Activated CD8-positive, alpha-beta memory T cell treated with anti-CD3 and anti-CD28 coated beads for 24 hours (primary cell): ENCODE measurements at regions not wholly inside any gene's neighbourhood (a gene's known extent, or its start where the extent isn't known, plus 50 kb on each side); places are given as distances from the start of the nearest gene placed in this dataset.

Experiments
- DNase-seq: peaks from one replicate; pipeline ENCODE4 v3.0.0-alpha.2; 2020

DNA sequence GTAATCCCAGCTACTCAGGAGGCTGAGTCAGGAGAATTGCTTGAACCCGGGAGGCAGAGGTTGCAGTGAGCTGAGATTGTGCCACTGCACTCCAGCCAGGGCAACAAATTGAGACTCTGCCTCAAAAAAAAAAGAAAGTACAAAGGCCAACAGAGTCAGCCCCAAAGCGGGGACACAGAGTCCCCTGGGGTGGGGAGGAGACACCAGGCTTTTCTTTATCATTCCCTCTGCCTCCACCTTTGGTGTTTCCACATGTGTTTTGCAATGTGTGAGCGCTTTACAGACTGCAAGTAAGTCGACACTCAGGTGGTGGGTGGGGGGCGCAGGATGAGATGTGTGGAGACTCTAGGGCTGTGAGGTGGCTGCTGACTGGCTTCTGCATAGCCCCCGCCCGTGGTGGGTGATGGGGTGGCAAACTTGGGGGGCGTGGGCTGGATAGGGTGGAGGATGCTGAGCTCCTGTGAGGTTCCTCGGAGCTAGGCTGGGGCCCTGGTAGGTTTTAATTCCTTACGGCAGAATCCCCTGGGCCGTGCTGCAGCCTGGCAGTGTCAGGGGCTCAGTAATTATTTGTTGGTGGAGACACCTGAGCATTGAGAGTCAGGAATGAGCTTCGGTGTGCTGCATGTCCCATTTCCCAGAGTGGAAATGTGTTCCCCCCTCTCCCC, 177.2 kb downstream of the CTTN start:
- DNase-seq: no peak

GRCh38 chr11:70577258-70577603, 178.9 kb downstream of the CTTN start:
- DNase-seq: no peak

DNA sequence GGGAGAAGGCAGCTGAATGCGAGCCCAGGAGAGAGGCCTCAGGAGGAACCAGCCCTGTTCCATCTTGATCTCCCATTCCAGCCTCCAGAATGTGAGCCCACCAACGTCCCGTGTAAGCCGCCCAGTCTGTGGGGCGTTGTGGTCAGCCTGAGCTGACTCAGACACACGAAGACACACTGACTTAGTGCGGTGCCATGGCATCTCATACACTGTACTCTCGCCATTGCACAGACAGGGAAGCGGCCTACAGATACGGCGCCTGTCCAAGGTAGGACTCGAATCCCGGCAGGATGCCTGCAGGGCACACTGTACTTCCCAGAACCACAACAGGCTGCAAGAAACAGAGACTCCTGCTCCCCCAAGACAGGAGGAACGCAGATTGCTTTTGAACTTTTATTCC, 179.6 kb downstream of the CTTN start:
- DNase-seq: no peak

DNA sequence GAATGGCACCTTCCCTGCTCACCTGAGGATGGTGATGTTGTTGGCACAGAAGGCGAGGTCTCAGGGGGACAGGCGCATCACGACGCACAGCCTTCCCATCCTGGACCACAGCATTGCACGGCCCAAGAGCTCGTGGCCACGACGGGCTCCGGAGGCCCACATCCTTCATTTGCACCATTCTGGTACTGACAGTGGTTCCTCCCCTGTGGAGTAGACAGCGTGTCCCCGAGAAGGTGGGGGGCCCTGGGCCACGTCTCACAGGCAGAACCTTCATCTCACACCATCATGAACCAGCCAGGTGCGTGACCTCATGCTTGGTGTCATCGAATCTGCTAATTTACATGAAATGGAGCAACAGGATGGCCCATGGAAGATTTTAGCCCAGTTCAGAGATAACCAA, 180.0 kb downstream of the CTTN start:
- no peak for DNase-seq

DNA sequence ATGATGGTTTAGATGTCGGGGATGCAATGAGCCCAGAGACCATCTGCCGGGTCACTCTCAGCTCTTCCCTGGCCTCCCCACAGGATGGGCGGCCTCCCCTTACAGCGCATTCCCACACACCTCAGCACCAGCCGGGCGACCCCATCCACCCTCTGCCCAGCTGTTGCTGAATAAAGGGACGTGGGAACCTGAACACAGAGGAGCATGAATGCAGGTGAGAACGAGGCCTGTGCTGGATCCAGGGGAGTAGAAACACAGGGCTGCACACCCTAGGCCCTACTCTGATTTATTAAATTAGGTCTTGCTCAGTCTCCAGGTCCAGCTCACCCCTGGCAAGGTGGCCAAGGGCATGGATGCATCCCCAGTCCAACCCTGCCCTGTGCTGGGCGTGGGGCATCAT, 180.5 kb downstream of the CTTN start:
- no peak for DNase-seq

DNA sequence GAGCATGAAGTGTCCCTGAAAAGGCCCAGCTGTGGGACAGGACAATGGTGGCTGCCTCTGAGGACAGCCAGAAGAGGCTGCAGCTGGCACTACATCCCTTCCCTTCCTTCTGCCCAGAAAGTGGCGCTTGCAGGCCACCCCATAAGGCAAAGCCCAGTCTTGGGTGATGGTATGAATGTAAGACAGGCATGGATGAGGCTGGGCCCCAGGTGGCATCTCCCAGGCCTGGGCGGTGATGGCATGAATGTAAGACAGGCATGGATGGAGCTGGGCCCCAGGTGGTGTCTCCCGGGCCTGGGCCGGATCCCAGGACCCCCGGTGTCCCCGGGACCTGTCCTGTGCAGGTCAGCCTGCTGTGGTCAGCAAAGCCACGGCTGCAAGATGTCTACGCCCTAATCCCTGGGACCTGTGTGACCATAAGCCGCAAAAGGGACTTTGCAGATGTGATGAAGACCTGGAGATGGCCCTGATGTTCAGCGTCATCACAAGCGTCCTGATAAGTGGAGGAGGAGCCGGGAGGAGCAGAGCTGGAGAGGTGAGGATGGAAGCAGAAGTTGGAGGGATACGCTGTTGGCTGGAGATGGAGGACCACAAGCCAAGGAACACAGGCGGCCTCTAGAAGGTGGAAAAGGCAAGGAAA, 181.1 kb downstream of the CTTN start:
- DNase-seq: no peak

DNA sequence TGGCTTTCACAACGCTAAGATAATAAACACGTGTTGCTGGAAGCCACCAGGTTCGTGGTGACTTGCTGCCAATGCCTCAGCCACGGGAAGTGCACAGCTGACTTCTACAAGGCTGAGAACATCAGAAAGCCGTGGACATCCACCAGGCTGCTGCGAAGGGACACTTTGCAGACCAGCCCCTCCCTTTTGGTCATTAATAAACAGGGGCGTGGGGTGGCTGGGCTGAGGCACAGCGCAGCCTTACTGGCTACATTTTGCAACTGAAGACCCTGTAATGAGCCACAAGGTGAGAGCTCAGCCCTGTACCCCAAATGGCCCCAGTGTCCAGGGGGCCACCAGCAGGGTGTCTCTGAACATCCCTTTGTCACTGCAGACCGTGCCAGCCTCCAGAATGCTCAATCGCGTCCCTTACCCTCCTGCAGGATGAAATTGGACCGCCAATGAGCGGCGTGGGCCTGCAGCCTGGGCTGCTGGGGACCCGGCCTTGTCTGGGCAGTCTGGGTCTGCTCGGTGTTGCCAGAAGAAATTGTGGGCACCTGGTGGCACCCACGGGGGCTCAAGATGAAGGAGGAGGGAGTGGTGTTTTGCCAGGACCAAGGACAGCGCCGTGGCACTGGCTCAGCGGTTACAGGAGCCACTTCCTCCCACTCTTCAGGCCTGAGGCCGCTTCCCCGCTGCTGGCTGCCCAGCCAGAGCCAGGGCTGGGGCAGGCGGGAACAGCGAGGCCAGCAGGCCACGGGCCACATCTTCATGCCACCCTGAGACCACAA, 181.9 kb downstream of the CTTN start:
- DNase-seq: no peak

DNA sequence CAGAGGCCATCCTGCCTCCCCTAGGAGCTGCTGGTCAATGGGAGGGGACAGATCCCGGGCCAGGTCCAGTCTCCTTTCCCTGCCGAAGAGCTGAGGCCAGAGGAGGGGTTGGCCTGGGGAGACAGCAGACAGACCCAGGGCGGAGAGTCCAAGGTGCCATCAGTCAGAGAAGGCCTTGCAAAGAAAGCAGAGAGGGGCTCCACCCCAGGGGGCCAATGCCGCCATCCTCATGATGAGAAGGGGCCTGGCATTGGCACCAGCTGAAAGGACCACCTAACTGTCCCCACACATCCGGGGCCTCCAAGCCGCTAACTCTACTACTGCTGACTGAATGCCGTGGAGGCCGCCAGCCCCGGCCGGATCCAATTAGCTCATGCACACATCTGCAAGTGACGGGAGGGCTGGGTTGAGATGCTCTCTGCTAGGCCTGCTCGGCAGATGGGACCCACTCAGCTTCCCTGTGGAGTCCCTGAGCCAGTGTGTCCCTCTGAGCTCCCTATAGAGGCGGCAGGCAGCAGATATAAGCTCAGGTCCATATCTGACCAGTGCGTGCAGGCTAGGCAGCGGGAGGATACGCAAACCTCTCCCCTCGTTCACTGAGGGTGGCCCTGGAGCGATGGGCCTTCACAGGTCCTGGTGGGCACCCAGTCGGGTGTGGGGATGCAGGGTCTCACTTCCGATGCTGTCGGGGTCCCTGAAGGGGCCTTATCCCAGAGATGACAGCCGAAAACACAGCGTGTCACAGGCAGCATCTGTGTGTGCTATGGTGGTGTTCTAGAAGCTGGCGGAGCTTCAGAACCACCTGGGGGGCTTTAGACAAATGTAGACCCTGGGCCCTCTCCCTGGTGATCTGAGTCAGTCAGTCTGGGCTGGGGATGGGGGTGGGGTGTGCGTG, 183.9 kb downstream of the CTTN start:
- DNase-seq: no peak

DNA sequence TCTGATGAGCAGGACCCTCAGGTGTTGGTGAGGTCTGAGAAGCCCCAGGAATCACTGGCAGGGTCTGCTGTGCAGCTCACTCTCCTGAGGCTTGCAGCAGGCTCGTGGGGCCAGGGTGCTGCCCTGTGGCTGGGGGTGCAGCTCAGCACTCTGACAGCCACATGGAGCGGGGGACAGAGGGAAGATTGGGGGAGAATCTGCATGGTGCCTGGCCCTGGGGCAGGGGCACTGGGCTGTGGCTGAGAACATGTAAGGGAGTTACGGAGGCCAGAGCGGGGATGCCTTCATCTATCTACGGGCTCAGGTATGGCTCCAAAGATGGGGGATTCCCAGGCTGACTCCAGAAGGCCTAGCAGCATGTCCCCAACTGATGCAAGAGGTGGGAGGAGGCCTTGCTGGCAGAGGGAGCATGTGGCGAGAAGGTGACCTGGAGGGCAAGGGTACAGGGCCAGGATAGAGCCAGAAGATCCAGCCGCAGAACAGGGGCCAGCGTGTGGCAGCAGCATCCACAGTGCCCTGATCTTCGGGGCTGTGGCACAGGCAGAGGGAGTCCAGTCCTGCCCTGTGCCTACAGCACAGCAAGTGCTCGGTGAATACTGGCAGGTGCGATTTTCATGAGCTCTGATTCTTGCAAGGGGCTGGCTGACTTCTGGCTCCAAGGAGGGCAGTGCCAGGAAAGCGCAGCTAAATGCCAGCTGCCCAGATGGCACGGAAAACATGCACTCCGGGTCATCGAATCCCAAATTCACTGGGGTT, 184.7 kb downstream of the CTTN start:
- no peak for DNase-seq

- DNase-seq: no peak
Measured at GRCh38 chr11:70583781-70584218, 185.5 kb downstream of the CTTN start.

GRCh38 chr11:70584498-70585235, 186.3 kb downstream of the CTTN start:
- no peak for DNase-seq

- DNase-seq: no peak
Measured at GRCh38 chr11:70585236-70585545, 186.9 kb downstream of the CTTN start.

DNA sequence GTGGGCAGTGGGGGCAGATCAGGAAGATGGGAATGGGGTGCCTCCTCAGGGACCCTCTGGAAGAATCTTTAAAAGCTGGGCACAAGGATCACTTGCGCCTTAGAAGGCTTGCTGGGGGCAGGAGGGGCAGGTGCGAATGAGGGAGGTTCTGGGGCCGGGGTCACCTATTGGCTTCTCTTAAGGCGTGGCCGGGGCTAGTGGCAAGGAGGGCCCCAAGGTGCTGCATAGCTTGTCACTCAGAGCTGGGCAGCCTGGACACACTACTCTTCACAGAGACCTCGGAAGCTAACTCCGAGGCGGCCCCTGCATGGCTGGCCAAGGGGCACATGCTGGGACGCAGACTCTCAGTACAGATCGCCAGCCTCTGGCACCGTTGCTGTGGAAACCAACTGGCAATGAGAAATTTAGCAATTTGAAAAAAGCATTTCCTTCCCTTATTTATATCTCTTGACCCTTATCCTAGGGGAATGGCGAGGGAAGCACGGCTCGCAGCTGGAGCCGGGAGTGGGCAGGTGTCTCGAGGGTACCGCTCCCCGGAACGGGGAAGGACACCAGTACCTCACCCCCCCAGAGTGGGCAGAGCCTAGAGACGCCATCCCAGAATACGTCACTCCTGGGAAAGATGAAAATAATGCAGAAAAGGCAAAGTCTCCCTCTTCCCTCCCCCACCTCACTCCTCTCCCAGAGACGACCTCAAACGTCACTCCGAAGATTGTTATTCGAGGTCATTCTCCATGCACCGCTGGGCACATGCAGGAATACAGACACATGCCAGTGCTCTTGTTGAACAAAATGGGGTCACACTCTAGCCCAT, 188.1 kb downstream of the CTTN start:
- no peak for DNase-seq

GRCh38 chr11:70587075-70587389, 188.7 kb downstream of the CTTN start:
- DNase-seq: no peak

DNA sequence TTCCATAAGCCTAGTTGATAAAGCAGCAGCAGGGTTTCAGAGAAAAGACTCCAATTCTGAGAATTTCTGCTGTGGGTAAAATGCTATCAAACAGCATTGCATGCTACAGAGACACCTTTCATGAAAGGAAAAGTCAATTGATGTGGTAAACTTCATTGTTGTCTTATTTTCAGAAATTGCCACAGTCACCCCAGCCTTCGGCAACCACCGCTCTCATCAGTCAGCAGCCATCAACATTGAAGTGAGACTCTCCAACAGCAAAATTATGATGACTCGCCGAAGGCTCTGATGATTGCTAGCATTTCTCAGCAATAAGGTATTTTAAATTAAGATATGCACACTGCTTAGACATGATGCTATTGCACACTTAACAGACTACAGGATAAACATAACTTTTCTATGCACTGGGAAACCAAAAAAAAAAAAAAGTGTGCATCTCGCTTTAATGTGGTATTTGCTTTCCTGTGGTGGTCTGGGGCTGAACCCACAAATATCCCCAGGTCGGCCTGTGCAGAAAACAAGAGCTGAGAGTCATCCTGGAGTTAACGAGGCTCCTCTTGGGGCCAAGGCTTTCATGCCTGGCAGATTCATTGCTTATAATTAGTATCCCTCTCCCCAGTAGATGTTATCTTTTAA, 192.1 kb downstream of the CTTN start:
- no peak for DNase-seq

DNA sequence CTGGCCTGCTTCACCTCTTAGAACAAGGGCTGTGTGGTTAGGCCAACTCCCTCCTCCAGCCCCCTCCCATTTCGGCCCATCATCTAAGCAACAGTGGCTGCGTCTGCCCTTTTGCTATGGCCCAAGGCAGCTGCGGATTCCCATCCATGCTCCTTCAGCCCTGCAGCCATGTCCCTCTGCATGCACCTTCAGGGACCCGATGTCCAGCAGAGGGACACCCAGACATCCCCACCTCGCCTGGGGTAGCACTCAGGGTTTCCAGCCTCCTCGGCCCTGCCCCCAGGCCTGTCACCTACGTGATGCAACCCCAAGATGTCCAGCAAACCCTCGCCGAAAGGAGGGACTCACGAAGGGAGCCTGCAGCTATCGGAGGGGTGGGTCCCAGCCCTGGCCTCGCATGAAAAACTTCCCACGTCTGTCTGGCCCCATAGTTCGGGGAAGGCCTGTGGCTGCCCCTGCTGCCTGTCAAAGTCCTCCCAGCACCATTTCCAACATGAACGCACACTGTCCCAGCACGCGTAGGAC, 194.4 kb downstream of the CTTN start:
- no peak for DNase-seq

DNA sequence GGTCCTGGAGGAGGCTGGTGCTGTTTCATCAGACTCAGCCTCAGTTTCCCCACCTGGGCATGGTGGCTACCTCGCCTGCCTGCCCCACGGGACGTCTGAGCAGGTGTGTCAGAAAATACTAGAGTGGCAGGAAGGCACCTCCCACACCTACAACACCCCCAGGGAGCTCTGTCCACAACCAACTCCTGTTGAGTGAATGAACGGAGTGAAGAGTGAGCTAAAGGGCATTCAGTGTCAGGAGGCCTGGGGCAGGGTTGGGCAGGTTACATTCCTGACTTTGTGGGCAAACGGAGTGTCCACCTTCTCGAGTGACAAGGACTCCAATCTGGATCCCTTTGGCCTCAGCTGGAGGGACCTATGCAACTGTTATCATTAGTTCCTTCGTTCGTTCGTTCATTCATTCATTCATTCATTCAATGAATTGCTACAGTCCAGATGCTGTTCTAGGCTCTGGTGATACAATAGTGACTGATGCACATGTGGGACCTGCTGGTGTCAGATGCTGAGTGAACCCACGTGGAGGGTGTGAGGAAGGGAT, 195.2 kb downstream of the CTTN start:
- no peak for DNase-seq

GRCh38 chr11:70594031-70594430, 195.7 kb downstream of the CTTN start:
- DNase-seq: no peak

GRCh38 chr11:70594606-70595005, 196.3 kb downstream of the CTTN start:
- no peak for DNase-seq

- DNase-seq: no peak
Measured at GRCh38 chr11:70595016-70595415, 196.7 kb downstream of the CTTN start.
